ENCODE measurements at regions not wholly inside any gene's neighbourhood (a gene's known extent, or its start where the extent isn't known, plus 50 kb on each side); places are given as distances from the start of the nearest gene placed in this dataset.

- no peaks in the 10 kb centered on the region for H3K9me3 ChIP-seq
- no peak overlapping the region for H3K4me3 ChIP-seq
- no peak for DNase-seq
- no peak for TF ChIP-seq POLR2A (IDR thresholded peaks at IDR 0.05)
- H3K4me1 ChIP-seq: no peaks in the 10 kb centered on the region
- intact Hi-C loops (cut with DNase I; ENCODE audit: low total_unique reads): no loop called here
- no peak overlapping the region for H3K27ac ChIP-seq
- H3K36me3 ChIP-seq (ENCODE audit: low read depth, missing control alignments): no peaks in the 10 kb centered on the region
- no peaks in the 10 kb centered on the region for H3K27me3 ChIP-seq
These were observed 374.4 kb upstream of the NWD2 start for GRCh38 chr4:36870121-36870520.

- H3K27me3 ChIP-seq: no peaks in the 10 kb centered on the region
- intact Hi-C loops (cut with DNase I; ENCODE audit: low total_unique reads): no loop called here
- no peak overlapping the region for H3K27ac ChIP-seq
- H3K9me3 ChIP-seq: no peaks in the 10 kb centered on the region
- H3K4me3 ChIP-seq: no peak overlapping the region
- DNase-seq: no peak
- H3K36me3 ChIP-seq (ENCODE audit: low read depth, missing control alignments): no peaks in the 10 kb centered on the region
- 74 to 93% methylated on average over 1 of the region's 1 CpG for WGBS, 2 donors
- no peaks in the 10 kb centered on the region for H3K4me1 ChIP-seq
- no peak for TF ChIP-seq CTCF (IDR thresholded peaks at IDR 0.05)
- no peak for TF ChIP-seq POLR2A (IDR thresholded peaks at IDR 0.05)
These were observed 371.9 kb upstream of the NWD2 start for GRCh38 chr4:36872679-36873078.

- no peaks in the 10 kb centered on the region for H3K27me3 ChIP-seq
- no peak for DNase-seq
- intact Hi-C loops (cut with DNase I; ENCODE audit: low total_unique reads): no loop called here
- no peaks in the 10 kb centered on the region for H3K36me3 ChIP-seq (ENCODE audit: low read depth, missing control alignments)
- TF ChIP-seq CTCF (IDR thresholded peaks at IDR 0.05) (no peak), POLR2A (IDR thresholded peaks at IDR 0.05) (no peak)
- H3K4me3 ChIP-seq: no peak overlapping the region
- H3K27ac ChIP-seq: no peak overlapping the region
- no peaks in the 10 kb centered on the region for H3K9me3 ChIP-seq
- H3K4me1 ChIP-seq: no peaks in the 10 kb centered on the region
- 88 to 94% methylated on average over 3 of the region's 3 CpGs for WGBS, 2 donors
These were observed 360.4 kb upstream of the NWD2 start for GRCh38 chr4:36884151-36884550.

- no peaks in the 10 kb centered on the region for H3K27me3 ChIP-seq
- no peaks in the 10 kb centered on the region for H3K36me3 ChIP-seq (ENCODE audit: low read depth, missing control alignments)
- no peaks in the 10 kb centered on the region for H3K4me1 ChIP-seq
- intact Hi-C loops (cut with DNase I; ENCODE audit: low total_unique reads): no loop called here
- DNase-seq: no peak
- TF ChIP-seq CTCF (IDR thresholded peaks at IDR 0.05) (no peak), POLR2A (IDR thresholded peaks at IDR 0.05) (no peak)
- no peaks in the 10 kb centered on the region for H3K9me3 ChIP-seq
- no peak overlapping the region for H3K4me3 ChIP-seq
- H3K27ac ChIP-seq: no peak overlapping the region
- 54 to 62% methylated on average over 2 of the region's 2 CpGs for WGBS, 2 donors
These were observed 352.6 kb upstream of the NWD2 start for GRCh38 chr4:36891971-36892370.

- WGBS, 2 donors: 88 to 91% methylated on average over 4 of the region's 4 CpGs
- Histone ChIP-seq H3K4me1 (no peaks in the 10 kb centered on the region), H3K9me3 (no peaks in the 10 kb centered on the region), H3K27me3 (no peaks in the 10 kb centered on the region), H3K27ac (no peak overlapping the region), H3K4me3 (no peak overlapping the region), H3K36me3 (ENCODE audit: low read depth, missing control alignments) (no peaks in the 10 kb centered on the region)
- intact Hi-C loops (cut with DNase I; ENCODE audit: low total_unique reads): no loop called here
- DNase-seq: no peak
- no peak for TF ChIP-seq CTCF (IDR thresholded peaks at IDR 0.05)
These were observed 344.0 kb upstream of the NWD2 start for GRCh38 chr4:36900446-36900987.
